Thyroid gland (tissue), 4 donors: ENCODE measurements at regions not wholly inside any gene's neighbourhood (a gene's known extent, or its start where the extent isn't known, plus 50 kb on each side); places are given as distances from the start of the nearest gene placed in this dataset.

ENCODE experiments used
- DNase-seq, 2 donors: peaks; one replicate each; pipeline ENCODE4 v3.0.0-alpha.2; 2019
- H3K27ac ChIP-seq, 3 donors: fragments of 200-600 bp; sonication (generic); 1 replicate in 2 of 3; 2 replicates in 1 of 3; pipeline ENCODE4 v1.5.1; 2016 to 2019; ENCODE audit warnings: mild to moderate bottlenecking in 1 of 3, moderate library complexity in 1 of 3
- H3K27me3 ChIP-seq: fragments of 200-600 bp; sonication (generic); one replicate; pipeline ENCODE4 v1.5.1; 2019
- H3K36me3 ChIP-seq, 2 donors: fragments of 200-600 bp; sonication (generic); one replicate each; pipeline ENCODE4 v1.5.1; 2016 to 2019
- H3K4me1 ChIP-seq, 2 donors: fragments of 200-600 bp; sonication (generic); one replicate each; pipeline ENCODE4 v1.5.1; 2017 to 2019
- H3K4me3 ChIP-seq, 3 donors: fragments of 200-600 bp; sonication (generic); replicated peaks in 1 of 3; 1 replicate in 2 of 3; 2 replicates in 1 of 3; pipeline ENCODE4 v1.5.1; 2016; ENCODE audit warnings: mild to moderate bottlenecking in 1 of 3
- H3K9me3 ChIP-seq: fragments of 200-600 bp; sonication (generic); one replicate; pipeline ENCODE4 v1.5.1; 2017
- POLR2A ChIP-seq, 2 donors: fragments of 450-650 bp; IDR thresholded peaks; one replicate each; pipeline ENCODE4 v1.6.1; 2017; ENCODE audit warnings: antibody characterized with exemption in 2 of 2, mild to moderate bottlenecking in 2 of 2, moderate library complexity in 1 of 2
- WGBS, 2 donors: methylation state at CpG; one replicate each; pipeline ENCODE4 v1.1.5; 2017; 5-methylcytosine and 5-hydroxymethylcytosine counted together
- intact Hi-C: fragments of 100-400 bp; cut with DNase I; formaldehyde crosslinking; loops from one replicate; pipeline ENCODE4 v1.15.1; 2023
- TF ChIP-seq, protein P1 (sequence below), 6 experiments: fragments of 200-600 bp in 3 of 6; fragments of 450-650 bp in 3 of 6; sonication (generic) in 3 of 6; IDR thresholded peaks; one replicate each; pipeline ENCODE4 v1.5.1; 2016 to 2019; ENCODE audit warnings: antibody characterized with exemption in 6 of 6, mild to moderate bottlenecking in 2 of 6, inconsistent platforms in 1 of 6, moderate library complexity in 1 of 6

DNA sequence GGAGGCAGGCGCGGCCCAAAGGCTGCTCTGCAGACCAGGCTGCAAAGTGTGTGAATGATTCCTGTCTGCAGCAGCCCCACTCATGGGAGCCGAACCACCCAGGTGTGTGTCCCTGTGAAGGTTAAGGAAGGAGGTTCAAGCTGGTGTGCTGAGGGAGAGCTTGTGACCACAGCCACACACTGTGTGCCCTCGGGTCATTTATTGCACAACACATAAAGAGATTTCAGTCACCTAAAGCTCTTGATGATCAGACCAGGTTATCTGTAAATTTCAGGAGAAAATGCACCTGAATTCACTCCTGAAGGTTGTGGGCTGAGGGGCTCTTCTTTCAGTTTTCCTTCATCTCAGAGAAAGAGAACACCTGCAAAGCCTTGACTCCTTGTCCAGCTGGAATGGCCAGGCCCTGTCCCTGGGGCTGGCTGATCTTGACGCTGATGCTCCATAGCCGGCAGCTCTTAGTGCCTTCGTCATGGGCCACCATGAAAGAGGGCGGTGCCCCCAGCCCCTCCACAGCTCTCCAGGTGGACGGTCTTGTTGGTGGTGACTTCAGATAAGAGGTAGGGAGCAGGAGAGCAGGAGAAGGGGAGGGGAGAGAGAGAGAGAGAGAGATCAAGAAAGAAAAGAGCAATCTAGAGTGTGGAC lies 110.8 kb upstream of the C1QTNF9B start:
- WGBS, 2 donors, result 90 to 93% methylated on average over 9 of the region's 9 CpGs
- Histone ChIP-seq H3K27me3 (no peaks in the 10 kb centered on the region), H3K4me1 (peaks cover 4 to 8% of the 10 kb centered on the region in 2 donors), H3K4me3 (no peak overlapping the region), H3K36me3 (no peaks in the 10 kb centered on the region), H3K9me3 (no peaks in the 10 kb centered on the region), H3K27ac (no peak overlapping the region)
- intact Hi-C loops, result no loop called here
- DNase-seq, result no peak
- TF ChIP-seq, protein P1, sequence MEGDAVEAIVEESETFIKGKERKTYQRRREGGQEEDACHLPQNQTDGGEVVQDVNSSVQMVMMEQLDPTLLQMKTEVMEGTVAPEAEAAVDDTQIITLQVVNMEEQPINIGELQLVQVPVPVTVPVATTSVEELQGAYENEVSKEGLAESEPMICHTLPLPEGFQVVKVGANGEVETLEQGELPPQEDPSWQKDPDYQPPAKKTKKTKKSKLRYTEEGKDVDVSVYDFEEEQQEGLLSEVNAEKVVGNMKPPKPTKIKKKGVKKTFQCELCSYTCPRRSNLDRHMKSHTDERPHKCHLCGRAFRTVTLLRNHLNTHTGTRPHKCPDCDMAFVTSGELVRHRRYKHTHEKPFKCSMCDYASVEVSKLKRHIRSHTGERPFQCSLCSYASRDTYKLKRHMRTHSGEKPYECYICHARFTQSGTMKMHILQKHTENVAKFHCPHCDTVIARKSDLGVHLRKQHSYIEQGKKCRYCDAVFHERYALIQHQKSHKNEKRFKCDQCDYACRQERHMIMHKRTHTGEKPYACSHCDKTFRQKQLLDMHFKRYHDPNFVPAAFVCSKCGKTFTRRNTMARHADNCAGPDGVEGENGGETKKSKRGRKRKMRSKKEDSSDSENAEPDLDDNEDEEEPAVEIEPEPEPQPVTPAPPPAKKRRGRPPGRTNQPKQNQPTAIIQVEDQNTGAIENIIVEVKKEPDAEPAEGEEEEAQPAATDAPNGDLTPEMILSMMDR (IDR thresholded peaks at IDR 0.05), result no peak
- no peak for TF ChIP-seq POLR2A (IDR thresholded peaks at IDR 0.05)

DNA sequence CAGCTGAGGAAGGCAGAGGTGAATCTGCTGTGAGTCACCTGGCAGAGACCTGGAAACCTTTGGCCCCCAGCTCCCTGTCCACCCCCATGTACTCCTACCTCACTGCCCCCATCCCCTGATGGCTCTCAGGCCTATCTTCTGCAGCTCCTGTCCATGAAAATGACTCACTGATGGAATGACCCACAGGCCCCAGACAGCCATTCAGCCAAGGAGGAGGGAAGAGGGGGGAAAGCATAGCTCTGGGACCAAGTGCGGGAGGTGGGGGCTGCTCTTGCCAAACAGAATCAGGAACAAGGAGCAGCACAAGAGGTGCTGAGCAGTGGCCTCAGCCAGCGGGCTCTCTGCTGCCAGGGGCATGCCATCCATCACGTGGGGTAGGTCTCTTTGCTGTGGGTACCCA lies 111.4 kb upstream of the C1QTNF9B start:
- TF ChIP-seq POLR2A (IDR thresholded peaks at IDR 0.05), result no peak
- TF ChIP-seq, protein P1 (IDR thresholded peaks at IDR 0.05), result no peak
- intact Hi-C loops, result no loop called here
- no peak for DNase-seq
- Histone ChIP-seq H3K9me3 (no peaks in the 10 kb centered on the region), H3K27ac (no peak overlapping the region), H3K36me3 (no peaks in the 10 kb centered on the region), H3K4me1 (peaks cover 4 to 8% of the 10 kb centered on the region in 2 donors), H3K4me3 (no peak overlapping the region), H3K27me3 (no peaks in the 10 kb centered on the region)
- WGBS, 2 donors, result 79 to 95% methylated on average over 3 of the region's 3 CpGs

DNA sequence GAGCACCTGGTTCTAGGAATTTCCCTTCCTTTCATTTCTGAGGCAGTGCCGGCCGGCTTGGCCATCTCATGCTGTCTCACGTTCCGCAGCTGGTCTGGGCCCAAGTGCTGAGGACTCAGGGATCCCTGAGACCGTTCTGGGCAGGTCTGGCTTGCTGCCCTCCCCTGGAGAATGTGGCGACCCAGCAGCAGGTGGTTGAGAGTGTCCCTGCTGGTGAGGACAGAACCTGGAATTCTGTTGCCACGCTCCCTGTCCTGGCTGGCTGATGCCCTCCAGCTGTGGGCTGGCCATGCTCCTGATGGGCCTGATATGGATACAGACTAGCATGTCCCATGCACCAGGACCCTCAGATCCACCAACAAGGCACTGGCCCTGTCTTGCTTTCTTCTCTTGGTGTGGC lies 114.0 kb upstream of the C1QTNF9B start:
- TF ChIP-seq POLR2A (IDR thresholded peaks at IDR 0.05), result no peak
- TF ChIP-seq, protein P1 (IDR thresholded peaks at IDR 0.05), result no peak
- Histone ChIP-seq H3K4me1 (no peaks in the 10 kb centered on the region), H3K27ac (no peak overlapping the region), H3K9me3 (no peaks in the 10 kb centered on the region), H3K4me3 (no peak overlapping the region), H3K27me3 (no peaks in the 10 kb centered on the region), H3K36me3 (no peaks in the 10 kb centered on the region)
- WGBS, 2 donors, result 68 to 90% methylated on average over 2 to 6 of the region's 7 CpGs
- DNase-seq, result no peak
- intact Hi-C loops, result no loop called here

DNA sequence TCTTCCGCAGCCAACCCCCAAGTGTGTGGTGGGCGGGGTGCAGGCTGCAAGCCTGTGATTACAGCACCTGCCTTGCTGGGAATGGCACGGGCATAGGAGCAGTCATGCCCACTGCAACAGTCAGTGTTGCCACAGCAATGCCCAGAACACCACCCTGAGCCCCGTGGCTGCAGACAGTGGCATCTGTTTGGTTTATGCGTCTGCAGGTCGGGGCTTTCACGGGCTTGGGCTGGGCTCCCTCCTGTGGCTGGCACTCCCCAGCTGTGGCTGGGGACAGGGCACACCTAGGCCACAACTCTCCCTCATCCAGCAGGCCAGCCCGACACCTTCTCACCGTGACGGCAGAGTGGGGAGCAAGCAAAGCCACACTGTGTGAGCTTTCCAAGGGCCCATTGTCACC lies 115.3 kb upstream of the C1QTNF9B start:
- 84 to 89% methylated on average over 7 to 10 of the region's 10 CpGs for WGBS, 2 donors

DNA sequence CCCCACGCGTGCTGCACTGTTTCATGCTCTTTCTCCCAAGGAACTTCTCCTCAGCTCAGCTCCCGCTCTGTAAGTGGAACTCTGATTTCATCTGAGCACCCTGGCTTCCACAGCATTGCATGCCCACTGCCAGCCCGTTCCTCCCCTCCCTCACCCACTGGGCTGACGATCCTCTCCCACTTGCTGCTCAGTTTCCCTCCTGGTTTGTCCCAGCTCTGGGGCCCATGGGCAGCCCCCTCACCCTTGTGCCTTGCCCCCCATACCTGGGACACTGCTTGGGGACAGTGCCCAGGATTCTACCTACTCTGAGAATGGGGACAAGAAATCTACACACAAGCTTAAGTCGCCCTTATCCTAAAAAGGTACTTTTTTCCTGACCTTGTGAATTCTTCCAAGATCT lies 115.9 kb upstream of the C1QTNF9B start:
- WGBS, 2 donors, result 91 to 92% methylated on average over 6 of the region's 6 CpGs
- Histone ChIP-seq H3K27ac (no peak overlapping the region), H3K4me1 (no peaks in the 10 kb centered on the region), H3K27me3 (no peaks in the 10 kb centered on the region), H3K4me3 (no peak overlapping the region), H3K9me3 (no peaks in the 10 kb centered on the region), H3K36me3 (no peaks in the 10 kb centered on the region)
- no peak for TF ChIP-seq POLR2A (IDR thresholded peaks at IDR 0.05)
- TF ChIP-seq, protein P1 (IDR thresholded peaks at IDR 0.05), result no peak
- intact Hi-C loops, result no loop called here
- no peak for DNase-seq

More for the DNA sequence above, 115.3 kb upstream of the C1QTNF9B start:
- no peaks in the 10 kb centered on the region for H3K36me3 ChIP-seq
- H3K27ac ChIP-seq, result no peak overlapping the region
- no peak for TF ChIP-seq POLR2A (IDR thresholded peaks at IDR 0.05)
- TF ChIP-seq, protein P1 (IDR thresholded peaks at IDR 0.05), result no peak
- no peak for DNase-seq
- H3K27me3 ChIP-seq, result no peaks in the 10 kb centered on the region
- H3K4me1 ChIP-seq, result no peaks in the 10 kb centered on the region
- intact Hi-C loops, result no loop called here
- no peak overlapping the region for H3K4me3 ChIP-seq
- H3K9me3 ChIP-seq, result no peaks in the 10 kb centered on the region
